Esophagus squamous epithelium (tissue), 5 donors: ENCODE measurements at regions not wholly inside any gene's neighbourhood (a gene's known extent, or its start where the extent isn't known, plus 50 kb on each side); places are given as distances from the start of the nearest gene placed in this dataset.

Experiments
- DNase-seq: peaks from one replicate; lab custom pipeline; 2025; lab: John Stamatoyannopoulos, UW
- H3K27ac ChIP-seq, 4 donors: fragments of 200-600 bp; sonication (generic); one replicate each; pipeline ENCODE4 v1.5.1; 2016 to 2019; ENCODE audit warnings: mild to moderate bottlenecking in 1 of 4
- H3K27me3 ChIP-seq, 4 donors: fragments of 200-600 bp; sonication (generic); 1 replicate in 3 of 4; 2 replicates in 1 of 4; pipeline versions ENCODE4 v1.5.1 to v1.6.0; 2017 to 2021; ENCODE audit warnings: antibody characterized with exemption in 1 of 4
- H3K36me3 ChIP-seq, 3 donors: fragments of 200-600 bp; sonication (generic); one replicate each; pipeline ENCODE4 v1.5.1; 2016 to 2019
- H3K4me1 ChIP-seq, 3 donors: fragments of 200-600 bp; sonication (generic); one replicate each; pipeline ENCODE4 v1.5.1; 2017 to 2019
- H3K4me3 ChIP-seq, 4 donors: fragments of 200-600 bp; sonication (generic); 1 replicate in 3 of 4; 2 replicates in 1 of 4; pipeline ENCODE4 v1.5.1; 2016 to 2019; ENCODE audit warnings: mild to moderate bottlenecking in 2 of 4, moderate library complexity in 1 of 4
- H3K9me3 ChIP-seq, 3 donors: fragments of 200-600 bp; sonication (generic); one replicate each; pipeline ENCODE4 v1.5.1; 2016 to 2019
- POLR2A ChIP-seq, 4 donors: fragments of 450-650 bp; IDR thresholded peaks; one replicate each; pipeline ENCODE4 v1.6.1; 2017; ENCODE audit warnings: antibody characterized with exemption in 4 of 4, mild to moderate bottlenecking in 4 of 4, moderate library complexity in 3 of 4
- WGBS, 2 donors: methylation state at CpG; one replicate each; pipeline ENCODE4 v1.1.5; 2018; 5-methylcytosine and 5-hydroxymethylcytosine counted together
- intact Hi-C: fragments of 100-400 bp; cut with DNase I; formaldehyde crosslinking; loops from one replicate; pipeline ENCODE4 v1.15.0; 2022
- TF ChIP-seq, protein P1 (sequence below), 6 experiments: fragments of 450-650 bp in 4 of 6; fragments of 200-600 bp in 2 of 6; sonication (generic) in 2 of 6; IDR thresholded peaks; one replicate each; pipeline ENCODE4 v1.5.1; 2016 to 2019; ENCODE audit warnings: antibody characterized with exemption in 6 of 6, mild to moderate bottlenecking in 4 of 6, moderate library complexity in 4 of 6
- donor health status: DM: yes; HTN: yes; CAD: no.

DNA sequence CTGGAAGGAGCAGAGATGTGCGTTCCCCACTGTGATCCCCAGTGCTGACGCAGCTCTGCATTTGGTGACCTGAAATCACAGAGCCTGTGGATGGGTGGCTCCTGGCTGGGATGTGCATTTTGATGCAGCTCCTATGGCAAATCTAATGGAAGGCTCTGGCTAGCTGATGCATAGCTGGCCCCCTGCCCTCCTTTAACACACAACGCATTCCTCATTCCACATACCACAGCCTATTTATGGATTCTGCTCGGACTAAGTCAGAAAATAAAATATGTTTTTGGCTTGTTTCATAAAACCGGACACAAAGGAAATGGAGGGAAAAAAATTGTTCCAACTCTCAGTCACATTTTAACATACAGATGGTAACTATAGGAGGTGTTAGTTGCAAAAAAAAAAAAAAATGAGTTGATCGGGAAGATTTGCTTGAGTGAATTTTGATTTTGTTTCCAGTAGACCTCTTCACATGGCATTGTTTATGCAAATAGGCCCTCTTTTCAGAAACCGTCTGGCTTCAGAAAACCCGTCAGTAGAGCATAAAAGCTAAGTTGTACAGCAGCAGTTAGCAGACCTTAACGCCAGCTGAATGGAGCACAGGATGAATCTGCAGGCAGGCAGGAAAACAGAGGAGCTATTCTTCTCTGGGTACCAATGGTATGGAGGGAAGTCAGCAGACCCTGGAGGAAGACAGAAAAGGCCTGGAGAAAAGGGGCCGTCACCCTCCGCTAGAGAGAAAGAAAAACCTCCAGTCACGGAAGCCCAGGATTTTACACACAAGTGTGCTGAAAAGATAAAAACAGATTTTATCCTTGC lies 215.4 kb downstream of the HDGFL1 start:
- intact Hi-C loops, result no loop called here
- H3K4me1 ChIP-seq, result no peaks in the 10 kb centered on the region
- no peak overlapping the region for H3K27ac ChIP-seq
- H3K4me3 ChIP-seq, result no peak overlapping the region
- TF ChIP-seq POLR2A (IDR thresholded peaks at IDR 0.05), result no peak
- TF ChIP-seq, protein P1, sequence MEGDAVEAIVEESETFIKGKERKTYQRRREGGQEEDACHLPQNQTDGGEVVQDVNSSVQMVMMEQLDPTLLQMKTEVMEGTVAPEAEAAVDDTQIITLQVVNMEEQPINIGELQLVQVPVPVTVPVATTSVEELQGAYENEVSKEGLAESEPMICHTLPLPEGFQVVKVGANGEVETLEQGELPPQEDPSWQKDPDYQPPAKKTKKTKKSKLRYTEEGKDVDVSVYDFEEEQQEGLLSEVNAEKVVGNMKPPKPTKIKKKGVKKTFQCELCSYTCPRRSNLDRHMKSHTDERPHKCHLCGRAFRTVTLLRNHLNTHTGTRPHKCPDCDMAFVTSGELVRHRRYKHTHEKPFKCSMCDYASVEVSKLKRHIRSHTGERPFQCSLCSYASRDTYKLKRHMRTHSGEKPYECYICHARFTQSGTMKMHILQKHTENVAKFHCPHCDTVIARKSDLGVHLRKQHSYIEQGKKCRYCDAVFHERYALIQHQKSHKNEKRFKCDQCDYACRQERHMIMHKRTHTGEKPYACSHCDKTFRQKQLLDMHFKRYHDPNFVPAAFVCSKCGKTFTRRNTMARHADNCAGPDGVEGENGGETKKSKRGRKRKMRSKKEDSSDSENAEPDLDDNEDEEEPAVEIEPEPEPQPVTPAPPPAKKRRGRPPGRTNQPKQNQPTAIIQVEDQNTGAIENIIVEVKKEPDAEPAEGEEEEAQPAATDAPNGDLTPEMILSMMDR (IDR thresholded peaks at IDR 0.05), result no peak
- H3K27me3 ChIP-seq, result no peaks in the 10 kb centered on the region
- H3K9me3 ChIP-seq, result no peaks in the 10 kb centered on the region
- DNase-seq, result no peak
- 65 to 72% methylated on average over 12 of the region's 12 CpGs for WGBS, 2 donors
- H3K36me3 ChIP-seq, result no peaks in the 10 kb centered on the region

DNA sequence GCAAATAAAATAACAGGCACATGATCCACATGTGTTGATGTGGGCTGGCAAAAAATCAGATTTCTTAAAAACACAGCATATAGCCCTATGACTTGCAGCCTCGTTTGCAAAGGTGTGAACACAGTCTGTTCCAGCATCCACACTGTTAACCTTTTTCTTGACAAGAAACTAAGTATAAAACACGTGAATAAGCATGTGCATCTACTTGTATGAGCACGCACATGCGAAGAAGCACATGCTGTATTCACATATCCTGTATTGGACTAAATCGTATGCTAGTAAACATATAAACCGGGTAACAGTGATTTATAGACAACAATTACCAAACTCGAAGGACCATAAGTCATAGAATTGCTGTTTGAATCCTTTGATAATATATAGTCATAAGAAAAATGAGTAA lies 218.7 kb downstream of the HDGFL1 start:
- TF ChIP-seq POLR2A (IDR thresholded peaks at IDR 0.05), result no peak
- TF ChIP-seq, protein P1 (IDR thresholded peaks at IDR 0.05), result no peak
- no peak for DNase-seq
- Histone ChIP-seq H3K27ac (no peak overlapping the region), H3K4me3 (no peak overlapping the region), H3K9me3 (no peaks in the 10 kb centered on the region), H3K4me1 (no peaks in the 10 kb centered on the region), H3K36me3 (no peaks in the 10 kb centered on the region), H3K27me3 (no peaks in the 10 kb centered on the region)
- 77 to 85% methylated on average over 7 of the region's 7 CpGs for WGBS, 2 donors
- intact Hi-C loops, result no loop called here

DNA sequence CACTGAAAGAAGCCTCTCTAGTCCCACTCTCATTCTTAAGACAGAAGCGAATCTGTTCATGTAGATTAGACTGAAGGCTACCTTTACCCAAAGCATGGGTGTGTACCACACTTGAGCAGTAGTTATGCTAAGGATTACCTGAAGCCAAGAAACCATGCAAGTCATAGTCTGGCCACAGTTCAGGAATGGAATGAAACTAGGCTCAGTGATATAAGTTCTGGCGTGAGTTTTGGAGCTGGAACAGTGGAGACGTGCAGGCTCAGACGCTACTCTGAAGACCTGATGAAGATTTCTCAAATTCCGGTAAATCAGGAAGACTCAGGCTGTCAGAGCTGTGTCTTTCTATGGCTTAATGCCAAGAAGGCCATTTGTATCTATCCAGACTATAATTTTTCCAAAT lies 219.9 kb downstream of the HDGFL1 start:
- Histone ChIP-seq H3K36me3 (no peaks in the 10 kb centered on the region), H3K4me1 (no peaks in the 10 kb centered on the region), H3K27ac (no peak overlapping the region), H3K9me3 (peaks cover 0 to 2% (median 0%) of the 10 kb centered on the region in 3 donors), H3K4me3 (no peak overlapping the region), H3K27me3 (no peaks in the 10 kb centered on the region)
- no peak for DNase-seq
- intact Hi-C loops, result no loop called here
- TF ChIP-seq, protein P1 (IDR thresholded peaks at IDR 0.05), result no peak
- no peak for TF ChIP-seq POLR2A (IDR thresholded peaks at IDR 0.05)
- 28 to 47% methylated on average over 4 to 5 of the region's 5 CpGs for WGBS, 2 donors

DNA sequence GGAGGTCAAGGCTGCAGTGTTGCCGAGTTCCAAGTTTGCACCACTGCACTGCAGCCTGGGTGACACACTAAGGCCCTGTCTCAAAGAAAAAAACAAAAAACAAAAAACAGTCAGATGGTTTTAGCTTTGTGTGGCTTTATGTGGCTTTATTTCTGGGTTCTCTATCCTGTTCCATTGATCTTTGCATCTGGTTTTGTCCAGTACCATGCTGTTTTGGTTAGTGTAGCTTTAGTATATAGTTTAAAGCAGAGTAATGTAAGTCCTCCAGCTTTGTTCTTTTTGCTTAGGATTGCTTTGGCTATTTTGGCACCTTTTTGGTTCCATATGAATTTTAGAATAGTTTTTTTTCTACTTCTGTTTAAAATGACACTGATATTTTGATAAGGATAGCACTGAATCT lies 225.5 kb downstream of the HDGFL1 start:
- H3K4me3 ChIP-seq, result no peak overlapping the region
- no peak for DNase-seq
- intact Hi-C loops, result no loop called here
- WGBS, 2 donors, result 94% methylated on average over 1 of the region's 1 CpG
- H3K36me3 ChIP-seq, result no peaks in the 10 kb centered on the region
- H3K9me3 ChIP-seq, result peaks cover 0 to 11% (median 10%) of the 10 kb centered on the region in 3 donors
- TF ChIP-seq, protein P1 (IDR thresholded peaks at IDR 0.05), result no peak
- TF ChIP-seq POLR2A (IDR thresholded peaks at IDR 0.05), result no peak
- no peaks in the 10 kb centered on the region for H3K4me1 ChIP-seq
- no peaks in the 10 kb centered on the region for H3K27me3 ChIP-seq
- H3K27ac ChIP-seq, result no peak overlapping the region

DNA sequence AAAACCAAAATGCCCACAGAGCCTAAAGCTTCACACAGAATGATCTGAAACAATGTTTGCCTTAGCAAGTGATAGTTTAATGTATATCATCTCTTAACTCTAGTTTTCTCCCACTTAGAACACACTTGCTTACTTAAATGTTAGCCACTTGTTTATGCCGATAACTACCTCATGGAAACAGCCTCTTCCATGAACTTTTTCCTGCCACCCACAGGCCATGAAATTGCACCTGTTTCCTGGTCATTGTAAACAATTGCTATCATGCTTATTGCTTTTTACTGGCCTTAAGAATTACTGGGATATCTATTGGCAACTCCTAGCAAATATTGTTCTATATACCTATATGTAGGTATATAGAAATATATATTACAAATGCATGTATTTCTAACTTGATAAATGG lies 231.1 kb downstream of the HDGFL1 start:
- H3K27ac ChIP-seq, result no peak overlapping the region
- no peak overlapping the region for H3K4me3 ChIP-seq
- TF ChIP-seq, protein P1 (IDR thresholded peaks at IDR 0.05), result no peak
- no peak for TF ChIP-seq POLR2A (IDR thresholded peaks at IDR 0.05)
- intact Hi-C loops, result no loop called here
- peaks cover 0 to 2% (median 0%) of the 10 kb centered on the region in 3 donors for H3K9me3 ChIP-seq
- H3K27me3 ChIP-seq, result no peaks in the 10 kb centered on the region
- no peaks in the 10 kb centered on the region for H3K4me1 ChIP-seq
- DNase-seq, result no peak
- no peaks in the 10 kb centered on the region for H3K36me3 ChIP-seq
- WGBS, 2 donors, result 85 to 96% methylated on average over 1 of the region's 1 CpG
